GM19467 (cell line): ENCODE measurements at regions not wholly inside any gene's neighbourhood (a gene's known extent, or its start where the extent isn't known, plus 50 kb on each side); places are given as distances from the start of the nearest gene placed in this dataset.
A peak's percentile ranks its signal among the peaks of the same experiment; 100 is the strongest.
"Not testable (repeated sequence)": the region's sequence is repeated elsewhere in the genome, so short reads cannot be mapped to it uniquely, and the experiment has no call there.

Source experiments
- ATAC-seq: cut with Tn5 transposase; IDR thresholded peaks from one replicate; pipeline ENCODE4 v1.9.1; 2021; ENCODE audit warnings: mild to moderate bottlenecking, moderate library complexity; ENCODE audit not compliant: unreplicated experiment

DNA sequence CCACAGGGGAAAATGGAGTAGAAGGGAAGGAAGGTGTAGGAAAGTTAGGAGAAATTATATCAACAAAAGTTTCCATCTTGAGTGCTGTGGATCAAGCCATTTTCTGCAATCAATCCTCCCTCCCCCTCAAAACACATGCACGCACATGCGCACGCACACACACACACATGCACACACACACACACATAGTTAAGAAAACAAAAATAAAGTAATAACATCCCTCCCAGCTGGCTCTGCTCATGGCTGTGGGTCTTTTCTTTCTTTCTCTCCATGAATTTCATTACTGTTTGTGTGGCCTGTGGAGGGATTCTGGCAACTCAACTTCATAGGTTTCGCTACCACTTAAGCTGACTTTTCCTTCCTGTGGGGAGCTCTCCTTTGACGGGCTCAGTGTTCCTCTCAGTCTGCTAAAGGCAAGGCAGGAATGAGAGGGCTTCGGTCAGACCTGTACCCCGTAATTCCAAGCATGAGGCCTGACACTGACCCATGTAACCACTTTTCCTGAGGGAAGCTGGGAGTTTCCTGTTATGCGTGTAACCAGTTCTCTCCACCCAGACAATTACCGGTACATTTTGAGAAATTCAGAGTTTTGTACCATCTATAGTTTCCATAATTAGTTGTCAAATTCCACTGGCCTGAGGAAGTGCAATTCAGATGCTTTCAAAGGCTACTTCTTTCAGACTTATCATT, 79.8 kb downstream of the ZNF92 start:
- ATAC-seq, result no peak

DNA sequence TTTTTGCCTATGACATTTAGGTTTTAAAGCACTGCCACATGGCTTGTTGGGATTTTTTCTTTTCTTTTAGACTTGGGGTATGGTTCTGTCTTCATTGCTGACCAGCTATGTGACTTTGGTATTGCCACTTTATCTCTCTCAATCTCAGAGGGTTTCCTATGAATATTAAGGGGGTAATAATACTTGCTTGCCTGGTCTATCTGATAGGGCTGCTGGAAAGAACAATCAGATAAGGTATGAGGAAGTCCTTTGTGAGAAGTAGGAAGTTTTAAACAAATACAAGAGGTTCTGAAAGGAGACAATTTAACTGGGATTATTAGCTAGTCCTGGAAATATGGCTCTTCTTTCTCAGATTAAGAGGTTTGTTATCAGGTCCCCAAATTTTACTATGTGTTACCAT, 80.8 kb downstream of the ZNF92 start:
- no peak for ATAC-seq

DNA sequence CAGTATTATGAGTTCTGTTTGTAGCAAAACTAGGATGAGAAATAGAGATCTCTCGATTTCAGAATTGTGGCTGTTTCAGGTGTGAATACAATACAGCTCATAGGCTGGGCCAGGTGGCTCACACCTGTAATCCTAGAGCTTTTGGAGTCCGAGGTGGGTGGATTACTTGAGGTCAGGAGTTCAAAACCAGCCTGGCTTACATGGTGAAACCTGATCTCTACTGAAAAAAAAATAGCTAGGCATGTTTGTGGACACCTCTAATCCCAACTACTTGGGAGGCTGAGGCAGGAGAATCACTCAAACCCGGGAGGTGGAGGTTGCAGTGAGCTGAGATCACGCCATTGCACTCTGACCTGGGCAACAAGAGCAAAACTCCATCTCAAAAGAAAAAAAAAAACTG, 81.4 kb downstream of the ZNF92 start:
- not testable (repeated sequence) for ATAC-seq

DNA sequence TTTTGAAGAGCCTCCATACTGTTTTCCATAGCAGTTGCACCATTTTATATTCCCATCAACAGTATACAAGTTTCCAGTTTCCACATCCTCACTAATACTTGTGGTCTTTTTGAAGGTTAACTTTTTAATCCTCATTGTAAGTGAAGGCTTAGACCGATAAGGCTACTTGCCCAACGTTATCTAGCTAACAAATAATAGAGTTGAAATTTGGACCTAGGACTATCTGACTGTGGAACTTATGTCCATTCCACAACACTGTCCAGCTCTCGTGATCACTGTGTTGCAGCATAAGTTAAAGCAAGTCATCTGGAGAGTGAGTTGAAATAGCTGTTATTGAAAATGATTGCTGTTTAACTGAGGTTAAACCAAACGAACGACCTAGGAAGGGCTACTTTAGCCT, 84.0 kb downstream of the ZNF92 start:
- ATAC-seq, result no peak

DNA sequence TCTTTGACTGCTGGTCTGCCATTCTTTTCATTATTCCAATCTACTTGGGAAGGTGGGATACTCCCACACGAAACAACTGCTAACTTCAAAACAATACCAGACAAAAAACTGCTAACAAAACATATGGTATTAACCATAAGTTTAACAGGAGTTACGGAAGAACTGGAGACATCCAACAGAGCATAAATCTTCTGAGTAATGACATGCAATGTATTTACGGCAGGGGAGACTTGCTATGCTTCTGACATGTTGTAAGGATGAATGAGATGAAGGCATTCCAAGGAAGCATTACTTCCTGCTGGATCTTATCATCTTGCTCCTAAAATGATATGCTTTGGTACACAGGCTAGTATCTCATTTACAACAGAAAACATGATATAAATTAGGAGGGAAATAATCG, 85.8 kb downstream of the ZNF92 start:
- no peak for ATAC-seq

DNA sequence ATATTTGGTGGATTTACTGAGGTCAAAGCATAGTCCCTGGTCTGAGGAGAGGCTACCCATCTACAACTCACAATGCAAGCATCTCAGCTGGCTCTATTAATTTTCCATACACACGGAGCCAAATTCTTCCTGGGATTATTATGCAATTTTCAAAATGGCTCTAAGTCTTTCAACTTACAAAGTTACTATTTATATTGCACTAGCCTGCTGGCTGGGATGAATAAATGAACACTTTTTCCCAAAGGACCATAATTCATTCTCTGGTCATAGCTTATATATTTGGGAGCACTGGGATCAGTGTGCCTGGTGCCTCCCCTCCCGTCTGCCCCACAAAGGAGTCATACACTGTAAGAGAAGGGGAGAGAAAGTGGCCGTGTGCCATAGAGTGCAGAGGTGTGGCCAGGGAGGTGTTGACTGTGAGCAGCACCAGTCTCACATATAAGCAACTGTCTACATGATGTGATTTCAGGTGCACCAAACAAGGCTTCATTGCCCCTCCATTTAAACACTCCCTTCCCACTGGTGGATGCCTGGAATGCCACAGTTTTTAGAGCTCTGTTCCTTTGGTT, 88.6 kb downstream of the ZNF92 start:
- no peak for ATAC-seq

DNA sequence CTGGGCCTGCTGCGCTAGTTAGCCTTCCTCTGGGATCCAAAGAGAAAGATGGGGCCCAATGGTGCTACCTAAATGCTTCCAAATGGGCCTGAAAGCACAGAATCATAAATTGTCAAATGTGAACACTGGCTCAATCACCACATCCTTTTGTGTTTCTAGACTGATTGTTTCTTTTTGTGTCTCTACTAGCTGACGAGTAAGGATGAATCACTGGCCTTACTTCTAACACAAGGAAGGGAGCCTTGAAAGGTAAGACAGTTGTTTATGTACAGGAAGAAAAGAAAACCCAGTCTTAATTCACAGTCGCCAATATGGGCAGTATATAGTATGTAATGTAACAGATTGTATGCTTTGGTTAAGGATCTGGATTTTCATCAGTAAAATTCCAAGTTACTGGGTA, 89.5 kb downstream of the ZNF92 start:
- no peak for ATAC-seq

DNA sequence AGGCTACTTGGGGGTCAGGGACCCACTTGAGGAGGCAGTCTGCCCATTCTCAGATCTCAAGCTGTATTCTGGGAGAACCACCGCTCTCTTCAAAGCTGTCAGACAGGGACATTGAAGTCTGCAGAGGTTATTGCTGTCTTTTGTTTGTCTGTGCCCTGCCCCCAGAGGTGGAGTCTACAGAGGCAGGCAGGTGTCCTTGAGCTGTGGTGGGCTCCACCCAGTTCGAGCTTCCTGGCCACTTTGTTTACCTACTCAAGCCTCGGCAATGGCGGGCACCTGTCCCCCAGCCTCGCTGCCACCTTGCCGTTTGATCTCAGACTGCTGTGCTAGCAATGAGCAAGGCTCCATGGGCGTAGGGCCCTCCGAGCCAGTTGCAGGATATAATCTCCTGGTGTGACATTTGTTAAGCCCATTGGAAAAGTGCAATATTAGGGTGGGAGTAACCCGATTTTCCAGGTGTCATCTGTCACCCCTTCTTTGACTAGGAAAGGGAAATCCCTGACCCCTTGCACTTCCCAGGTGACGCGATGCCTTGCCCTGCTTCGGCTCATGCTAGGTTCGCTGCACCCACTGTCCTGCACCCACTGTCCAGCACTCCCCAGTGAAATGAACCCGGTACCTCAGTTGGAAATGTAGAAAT, 96.4 kb downstream of the ZNF92 start:
- ATAC-seq, result not testable (repeated sequence)

DNA sequence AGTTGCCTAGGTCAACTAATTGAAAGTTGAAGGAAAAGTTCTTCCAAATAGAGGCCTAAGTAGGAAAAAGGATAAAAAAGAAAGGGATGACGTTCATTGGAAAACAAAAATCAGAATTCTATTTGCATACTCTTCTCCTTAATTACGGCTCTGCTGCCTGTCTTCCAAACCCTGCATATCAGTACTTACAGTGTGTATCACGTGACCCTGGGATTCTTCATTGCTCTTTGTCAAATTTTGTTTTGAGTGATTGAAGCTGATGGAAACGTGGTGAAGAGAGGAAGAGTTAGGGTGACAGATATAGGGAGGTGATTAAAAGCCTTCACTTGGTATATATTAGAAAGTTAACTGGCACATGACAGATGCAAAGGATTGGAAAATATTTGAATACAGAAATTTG, 97.9 kb downstream of the ZNF92 start:
- ATAC-seq, result no peak

DNA sequence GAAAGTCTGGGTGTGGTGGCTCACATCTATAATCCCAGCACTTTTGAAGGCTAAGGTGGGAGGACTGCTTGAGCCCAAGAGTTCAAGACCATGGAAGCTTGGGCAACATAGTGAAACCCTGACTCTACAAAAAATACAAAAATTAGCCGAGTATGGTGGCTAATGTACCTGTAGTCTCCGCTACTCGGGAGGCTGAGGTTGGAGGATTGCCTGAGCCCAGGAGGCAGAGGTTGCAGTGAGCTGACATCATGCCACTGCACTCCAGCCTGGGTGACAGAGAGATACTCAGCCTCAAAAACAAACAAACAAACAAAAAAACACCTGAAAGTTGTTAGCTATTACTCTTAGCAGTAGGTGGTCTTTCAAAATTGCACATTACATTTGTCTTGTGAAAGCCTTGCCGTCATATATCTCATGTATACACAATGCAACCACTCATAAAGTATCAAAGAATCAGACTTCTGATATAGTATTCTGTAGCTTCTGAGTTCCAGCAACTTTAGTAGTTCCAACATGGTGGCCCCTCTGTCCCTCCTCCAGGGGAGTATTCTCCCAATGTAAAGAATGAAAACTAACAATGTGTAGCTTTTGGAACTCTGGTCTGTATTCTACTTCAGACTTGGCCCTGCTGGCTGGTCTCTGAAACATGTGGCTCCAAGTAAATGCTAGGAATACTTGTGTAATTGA, 101.5 kb downstream of the ZNF92 start:
- no peak for ATAC-seq

DNA sequence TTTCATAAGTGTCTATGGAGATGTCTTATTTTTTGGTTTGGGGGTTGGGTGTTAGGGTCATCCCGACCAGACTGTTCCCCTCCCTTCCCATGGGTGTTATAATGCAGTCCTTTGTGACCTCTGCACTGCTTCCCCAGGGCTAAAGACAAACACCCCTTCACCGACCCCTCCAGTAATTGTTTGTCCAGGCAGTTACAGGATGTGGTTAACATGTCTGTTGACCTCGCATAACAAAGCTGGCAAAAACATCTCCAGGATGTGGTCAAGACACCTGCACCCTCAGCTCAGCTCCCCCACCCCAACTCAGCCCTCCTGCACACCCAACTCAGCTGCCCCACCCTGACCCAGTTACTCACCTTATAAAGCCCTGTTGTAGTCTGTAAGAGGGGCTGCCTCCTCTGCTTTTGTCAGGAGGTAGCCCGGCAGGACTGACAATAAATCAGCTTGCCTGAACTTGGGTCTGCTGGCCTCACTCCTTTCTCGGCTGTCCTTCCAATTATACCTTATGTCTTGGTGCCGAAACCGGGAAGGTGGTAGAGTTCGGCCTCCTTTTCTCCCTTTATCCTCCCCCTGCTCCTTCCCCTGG, 102.2 kb downstream of the ZNF92 start:
- ATAC-seq, result peak; percentile 98

DNA sequence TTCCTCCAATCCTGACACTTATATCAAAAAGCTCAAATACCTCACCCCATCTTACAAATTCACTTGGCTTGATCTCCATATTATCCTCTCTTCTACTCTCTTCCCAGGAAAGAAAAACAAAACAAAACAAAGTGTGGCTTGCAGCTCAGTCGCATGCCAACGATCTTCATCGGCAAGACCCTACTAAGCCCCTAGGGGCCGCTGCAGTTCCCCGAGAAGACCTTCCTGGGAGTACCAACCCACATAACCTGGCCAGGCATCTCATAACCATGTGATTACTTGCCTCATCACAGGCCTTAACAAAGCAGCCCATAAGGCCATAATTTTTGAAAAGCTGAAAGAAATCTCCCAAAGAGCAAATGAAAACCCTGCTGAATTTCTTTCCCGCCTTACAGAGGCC, 103.7 kb downstream of the ZNF92 start:
- ATAC-seq, result no peak

DNA sequence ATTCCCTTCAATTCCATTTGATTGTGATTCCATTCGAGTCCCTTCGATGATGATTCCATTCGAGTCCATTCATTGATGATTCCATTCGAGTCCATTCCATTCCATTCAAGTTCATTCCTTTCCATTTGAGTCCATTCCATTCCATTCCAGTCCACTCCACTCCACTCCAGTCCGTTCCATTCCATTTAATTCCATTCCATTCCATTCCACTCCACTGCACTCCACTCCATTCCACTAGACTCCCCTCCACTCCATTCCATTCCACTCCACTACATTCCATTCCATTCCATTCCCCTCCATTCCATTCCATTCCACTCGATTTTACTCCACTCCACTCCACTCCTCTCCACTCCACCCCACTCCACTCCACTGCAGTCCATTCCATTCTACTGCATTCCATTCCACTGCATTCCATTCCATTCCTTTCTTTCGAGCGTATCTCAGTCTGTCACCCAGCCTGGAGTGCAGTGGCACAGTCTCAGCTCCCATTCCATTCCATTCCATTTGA, 115.7 kb downstream of the ZNF92 start:
- ATAC-seq, result no peak

DNA sequence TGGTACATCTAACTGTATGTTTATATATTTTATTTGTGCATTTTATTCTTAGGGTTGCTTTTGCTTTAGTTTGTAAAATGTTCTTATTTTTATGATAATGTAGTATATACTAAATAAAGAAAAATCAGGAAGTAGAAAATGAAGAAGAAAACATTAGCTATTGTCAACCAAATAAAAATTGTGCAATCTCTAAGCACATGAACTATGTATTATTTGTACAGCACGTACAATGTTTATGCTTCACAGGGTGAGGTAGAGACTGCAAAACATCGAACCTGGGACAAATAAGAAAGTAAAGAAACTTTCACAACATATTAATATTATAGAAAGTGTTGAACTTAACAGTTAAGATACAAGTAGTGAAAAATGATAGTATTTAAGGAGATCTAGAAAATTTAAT, 123.0 kb downstream of the ZNF92 start:
- ATAC-seq, result not testable (repeated sequence)

DNA sequence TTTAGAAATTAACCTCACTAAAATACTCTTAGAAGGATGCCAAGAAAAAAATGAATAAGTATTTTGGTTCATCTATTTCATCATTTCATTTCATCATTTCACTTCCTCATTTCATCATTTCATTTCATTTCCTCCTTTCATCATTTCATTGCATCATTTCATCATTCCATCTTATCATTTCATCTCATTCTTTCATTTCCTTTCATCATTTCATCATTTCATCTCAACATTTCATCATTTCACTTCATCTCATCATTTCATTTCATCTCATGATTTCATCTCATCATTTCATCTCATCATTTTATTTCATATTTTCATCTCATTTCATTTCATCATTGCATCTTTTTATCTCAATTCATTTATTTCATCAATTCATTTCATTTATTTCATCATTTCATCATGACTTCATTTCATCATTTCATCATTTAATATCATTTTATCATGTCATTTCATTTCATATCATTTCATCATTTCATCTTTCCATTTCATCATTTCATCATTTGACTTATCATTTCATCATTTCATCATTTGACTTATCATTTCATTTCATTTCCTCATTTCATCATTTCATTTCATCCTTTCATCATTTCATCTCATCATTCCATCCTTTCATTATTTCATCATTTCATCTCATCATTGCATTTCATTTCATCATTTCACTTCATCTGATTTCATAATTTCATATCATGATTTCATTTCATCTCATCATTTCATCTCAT, 129.9 kb downstream of the ZNF92 start:
- no peak for ATAC-seq

DNA sequence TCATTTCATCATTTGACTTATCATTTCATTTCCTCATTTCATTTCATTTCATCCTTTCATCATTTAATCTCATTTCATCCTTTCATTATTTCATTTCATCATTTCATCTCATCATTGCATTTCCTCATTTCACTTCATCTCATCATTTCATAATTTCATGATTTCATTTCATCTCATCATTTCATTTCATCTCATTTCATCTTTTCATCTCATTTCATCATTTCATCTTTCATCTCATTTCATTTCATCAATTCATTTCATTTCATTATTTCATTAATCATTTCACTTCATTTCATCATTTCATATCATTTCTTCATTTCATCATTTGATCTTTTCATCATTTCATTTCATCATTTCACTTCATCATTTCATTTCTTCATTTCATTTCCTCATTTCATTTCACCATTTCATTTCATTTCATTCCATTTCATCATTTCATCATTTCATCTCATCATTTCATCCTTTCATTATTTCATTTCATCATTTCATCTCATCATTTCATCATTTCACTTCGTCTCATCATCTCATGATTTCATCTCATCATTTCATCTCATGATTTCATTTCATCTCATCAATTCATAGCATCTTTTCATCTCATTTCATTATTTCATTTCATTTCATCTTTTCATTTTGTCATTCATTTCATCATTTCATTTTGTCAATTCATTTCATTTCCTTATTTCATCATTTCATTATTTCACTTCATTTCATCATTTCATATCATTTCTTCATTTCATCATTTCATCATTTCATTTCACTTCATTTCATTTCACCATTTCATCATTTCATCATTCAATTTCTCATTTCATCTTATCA, 131.1 kb downstream of the ZNF92 start:
- not testable (repeated sequence) for ATAC-seq

DNA sequence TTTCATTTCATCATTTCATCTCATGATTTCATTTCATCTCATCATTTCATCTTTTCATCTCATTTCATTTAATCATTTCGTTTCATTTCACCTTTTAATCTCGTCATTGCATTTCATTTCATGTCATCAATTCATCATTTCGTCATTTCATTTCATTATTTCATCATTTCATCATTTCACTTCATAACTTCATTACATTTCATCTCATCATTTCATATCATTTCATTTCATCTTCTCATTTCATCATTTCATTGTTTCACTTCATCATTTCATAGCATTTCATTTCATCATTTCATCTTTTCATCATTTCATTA, 131.6 kb downstream of the ZNF92 start:
- not testable (repeated sequence) for ATAC-seq

DNA sequence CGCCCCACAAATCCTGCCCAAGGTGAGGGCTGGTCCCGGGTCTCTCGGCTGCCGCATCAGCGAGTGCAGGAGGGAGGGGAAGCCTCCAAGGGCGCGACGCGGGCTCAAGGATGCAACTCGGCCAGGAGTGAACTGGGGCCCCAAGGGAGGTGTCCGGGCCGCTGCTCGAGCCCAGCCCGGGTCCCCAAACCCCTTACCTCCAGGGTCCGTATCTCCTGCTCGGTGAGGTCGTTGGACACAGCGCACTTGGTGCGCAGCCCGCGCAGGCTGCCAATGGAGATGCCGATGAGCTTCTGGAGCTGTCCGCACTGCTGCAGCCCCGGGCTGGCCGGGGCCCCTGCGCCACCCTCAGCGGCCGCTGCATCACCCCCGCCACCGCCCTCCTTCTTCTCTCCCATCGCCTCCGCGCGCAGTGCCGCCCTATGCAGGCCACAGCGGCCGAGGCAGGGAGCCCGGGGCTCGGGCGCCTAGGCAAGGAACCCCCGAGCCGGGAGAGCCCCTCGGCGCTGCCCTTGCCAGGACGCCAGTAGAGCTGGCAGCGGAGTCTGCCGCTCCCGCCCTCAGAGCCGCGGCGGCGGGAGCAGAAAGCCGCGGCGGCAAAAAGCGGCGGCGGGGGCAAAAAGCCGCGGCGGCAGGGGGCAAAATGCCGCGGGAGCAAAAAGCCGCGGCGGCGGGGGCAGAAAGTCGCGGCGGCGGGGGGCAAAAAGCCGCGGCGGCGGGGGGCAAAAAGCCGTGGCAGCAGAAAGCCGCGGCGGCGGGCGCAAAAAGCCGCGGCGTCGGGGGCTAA, 135.1 kb downstream of the ZNF92 start:
- not testable (repeated sequence) for ATAC-seq
